ENCODE measurements at regions not wholly inside any gene's neighbourhood (a gene's known extent, or its start where the extent isn't known, plus 50 kb on each side); places are given as distances from the start of the nearest gene placed in this dataset.

- Histone ChIP-seq H3K27ac (no peak overlapping the region), H3K9me3 (no peaks in the 10 kb centered on the region), H3K27me3 (no peaks in the 10 kb centered on the region), H3K4me3 (no peak overlapping the region), H3K4me1 (no peaks in the 10 kb centered on the region), H3K36me3 (no peaks in the 10 kb centered on the region)
- DNase-seq (ENCODE audit: low spot score in 2 of 2) = no peak
- intact Hi-C loops (cut with DNase I; ENCODE audit: low total_unique reads) = no loop called here
- TF ChIP-seq POLR2AphosphoS5 (IDR thresholded peaks at IDR 0.05) (no peak), CTCF (IDR thresholded peaks at IDR 0.05) (no peak), POLR2A (IDR thresholded peaks at IDR 0.05) (no peak)
Measured at GRCh38 chr18:2083691-2084090, 487.6 kb downstream of the METTL4 start.

GRCh38 chr18:2086439-2086838 lies 484.9 kb downstream of the METTL4 start:
- no peaks in the 10 kb centered on the region for H3K36me3 ChIP-seq
- H3K4me1 ChIP-seq = no peaks in the 10 kb centered on the region
- H3K27ac ChIP-seq = no peak overlapping the region
- H3K27me3 ChIP-seq = no peaks in the 10 kb centered on the region
- no peak for TF ChIP-seq POLR2A (IDR thresholded peaks at IDR 0.05)
- no peak for TF ChIP-seq CTCF (IDR thresholded peaks at IDR 0.05)
- TF ChIP-seq POLR2AphosphoS5 (IDR thresholded peaks at IDR 0.05) = no peak
- DNase-seq (ENCODE audit: low spot score in 2 of 2) = no peak
- intact Hi-C loops (cut with DNase I; ENCODE audit: low total_unique reads) = no loop called here
- no peak overlapping the region for H3K4me3 ChIP-seq
- no peaks in the 10 kb centered on the region for H3K9me3 ChIP-seq

GRCh38 chr18:2087877-2088673 lies 483.2 kb downstream of the METTL4 start:
- Histone ChIP-seq H3K4me1 (no peaks in the 10 kb centered on the region), H3K36me3 (no peaks in the 10 kb centered on the region), H3K9me3 (no peaks in the 10 kb centered on the region), H3K27me3 (no peaks in the 10 kb centered on the region), H3K27ac (no peak overlapping the region), H3K4me3 (no peak overlapping the region)
- intact Hi-C loops (cut with DNase I; ENCODE audit: low total_unique reads) = no loop called here
- TF ChIP-seq POLR2A (IDR thresholded peaks at IDR 0.05) (no peak), CTCF (IDR thresholded peaks at IDR 0.05) (no peak), POLR2AphosphoS5 (IDR thresholded peaks at IDR 0.05) (no peak)
- DNase-seq (ENCODE audit: low spot score in 2 of 2) = no peak

GRCh38 chr18:2089396-2089795 lies 481.9 kb downstream of the METTL4 start:
- no peak overlapping the region for H3K4me3 ChIP-seq
- no peak for DNase-seq (ENCODE audit: low spot score in 2 of 2)
- H3K9me3 ChIP-seq = no peaks in the 10 kb centered on the region
- intact Hi-C loops (cut with DNase I; ENCODE audit: low total_unique reads) = no loop called here
- no peak overlapping the region for H3K27ac ChIP-seq
- no peaks in the 10 kb centered on the region for H3K36me3 ChIP-seq
- TF ChIP-seq POLR2A (IDR thresholded peaks at IDR 0.05) (no peak), CTCF (IDR thresholded peaks at IDR 0.05) (no peak), POLR2AphosphoS5 (IDR thresholded peaks at IDR 0.05) (no peak)
- no peaks in the 10 kb centered on the region for H3K4me1 ChIP-seq
- no peaks in the 10 kb centered on the region for H3K27me3 ChIP-seq

GRCh38 chr18:2091937-2092336 lies 479.4 kb downstream of the METTL4 start:
- Histone ChIP-seq H3K36me3 (no peaks in the 10 kb centered on the region), H3K9me3 (no peaks in the 10 kb centered on the region), H3K27me3 (no peaks in the 10 kb centered on the region), H3K4me1 (no peaks in the 10 kb centered on the region), H3K4me3 (no peak overlapping the region), H3K27ac (no peak overlapping the region)
- intact Hi-C loops (cut with DNase I; ENCODE audit: low total_unique reads) = no loop called here
- no peak for DNase-seq (ENCODE audit: low spot score in 2 of 2)
- TF ChIP-seq POLR2A (IDR thresholded peaks at IDR 0.05) = no peak
- TF ChIP-seq POLR2AphosphoS5 (IDR thresholded peaks at IDR 0.05) = no peak
- no peak for TF ChIP-seq CTCF (IDR thresholded peaks at IDR 0.05)

Measured in breast epithelium (tissue), 4 donors.